ENCODE measurements at regions not wholly inside any gene's neighbourhood (a gene's known extent, or its start where the extent isn't known, plus 50 kb on each side); places are given as distances from the start of the nearest gene placed in this dataset.

DNA sequence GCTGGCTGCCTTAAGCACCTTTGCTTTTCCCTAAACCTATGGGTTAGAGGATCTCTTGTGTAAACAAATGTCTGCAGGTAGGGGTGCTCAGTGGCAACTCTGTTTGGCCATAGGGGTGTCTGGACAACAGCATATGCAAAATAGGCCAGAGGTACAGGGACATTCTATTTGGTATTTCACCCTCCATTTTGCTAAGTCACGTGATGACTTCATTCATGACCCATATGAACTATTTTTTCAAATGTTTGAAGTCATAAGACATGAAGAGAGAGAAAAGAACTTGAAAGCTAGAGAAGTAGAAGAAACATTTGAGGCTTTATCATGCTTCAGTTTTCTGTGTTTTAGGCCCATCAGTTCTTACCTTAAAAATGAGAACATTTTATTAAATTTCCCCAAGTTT lies 370.2 kb downstream of the GADD45G start:
- H2BK120ac ChIP-seq (replicated peaks; ENCODE audit: low read depth, low read length): no peak overlapping the region
- H3K79me1 ChIP-seq (ENCODE audit: low read depth, low read length): no peaks in the 10 kb centered on the region
- H3K27me3 ChIP-seq (replicated peaks in 1 of 4; ENCODE audit: control insufficient read depth in 3 of 4, extremely low read depth in 1 of 4, insufficient read depth in 3 of 4, low read length in 3 of 4): no peaks in the 10 kb centered on the region
- H3K23ac ChIP-seq (ENCODE audit: insufficient read length): no peak overlapping the region
- no peak overlapping the region for H3K14ac ChIP-seq (ENCODE audit: insufficient read length)
- H2BK12ac ChIP-seq (ENCODE audit: low read depth, low read length): no peak overlapping the region
- H3K9me3 ChIP-seq (ENCODE audit: insufficient read depth in 2 of 2, low read depth in 1 of 2, low read length in 1 of 2): no peaks in the 10 kb centered on the region; a peak in 1 of 4 replicates
- no peak overlapping the region for H3K4me3 ChIP-seq (ENCODE audit: extremely low read depth in 1 of 4, insufficient read depth in 2 of 4, low read depth in 3 of 4, low read length in 4 of 4)
- no peaks in the 10 kb centered on the region for H3K79me2 ChIP-seq (ENCODE audit: control insufficient read depth in 1 of 2, insufficient read depth in 2 of 2, low read length in 2 of 2)
- no peak overlapping the region for H2BK5ac ChIP-seq (ENCODE audit: low read depth, low read length)
- ChIA-PET POLR2A (ENCODE audit: partially characterized antibody) (no interaction called here), CTCF (ENCODE audit: partially characterized antibody) (interaction anchor here (3.9 kb wide), 1 partner anchor 121 kb away, joined by 26 read pairs; no protein-coding TSS in a partner anchor)
- H3K27ac ChIP-seq (ENCODE audit: low read depth, low read length): no peak overlapping the region
- DNase-seq (ENCODE audit: low read depth in 1 of 2, low spot score in 2 of 2): no peak
- no peak overlapping the region for H4K5ac ChIP-seq (ENCODE audit: insufficient read length, low read depth, low read length)
- no peak overlapping the region for H2AFZ ChIP-seq (ENCODE audit: low read length)
- no peaks in the 10 kb centered on the region for H4K20me1 ChIP-seq (replicated peaks in 1 of 2; ENCODE audit: control insufficient read depth in 1 of 2, insufficient read depth in 2 of 2, low read length in 2 of 2)
- no peak overlapping the region for H3K4ac ChIP-seq (replicated peaks; ENCODE audit: insufficient read length, low read depth, low read length)
- no peak overlapping the region for H2BK20ac ChIP-seq (ENCODE audit: low read length)
- no peak for FAIRE-seq
- H4K91ac ChIP-seq (replicated peaks; ENCODE audit: insufficient read length, low read length): no peak overlapping the region
- H4K8ac ChIP-seq (ENCODE audit: extremely low read depth, insufficient read depth, low read length): no peak overlapping the region
- H3K56ac ChIP-seq (replicated peaks; ENCODE audit: insufficient read length, low read depth, low read length): no peak overlapping the region
- no peaks in the 10 kb centered on the region for H3K36me3 ChIP-seq (ENCODE audit: control insufficient read depth in 2 of 4, insufficient read depth in 4 of 4, low read length in 3 of 4)
- 95% methylated on average over 1 of the region's 1 CpG; no CpG with 5 or more reads in 1 of the 2 experiments for WGBS, 2 experiments (ENCODE audit: extremely low coverage in 1 of 2, insufficient coverage in 1 of 2, insufficient read length in 1 of 2, insufficient replicate concordance in 2 of 2, low coverage in 1 of 2, low lambda C conversion rate in 2 of 2, missing lambda C conversion rate in 1 of 2)
- H3K9ac ChIP-seq (replicated peaks in 1 of 4; ENCODE audit: extremely low read depth in 1 of 4, low read depth in 3 of 4, low read length in 3 of 4): no peak overlapping the region
- H3K18ac ChIP-seq (ENCODE audit: extremely low read depth, low read length): no peak overlapping the region
- no peak overlapping the region for H2BK15ac ChIP-seq (ENCODE audit: low read length)
- no peak overlapping the region for H3K4me2 ChIP-seq (ENCODE audit: insufficient read depth in 1 of 2, low read depth in 2 of 2, low read length in 2 of 2)
- H2AK5ac ChIP-seq (ENCODE audit: low read depth, low read length): no peak overlapping the region
- no peaks in the 10 kb centered on the region for H3K23me2 ChIP-seq (ENCODE audit: low read depth, low read length)
- no peaks in the 10 kb centered on the region for H3K4me1 ChIP-seq (replicated peaks in 1 of 4; ENCODE audit: control insufficient read depth in 3 of 4, insufficient read depth in 4 of 4, low read length in 3 of 4)
- TF ChIP-seq CHD1 (IDR thresholded peaks at IDR 0.05; ENCODE audit: low read depth, low read length): no peak

Measured in H1 (cell line).